Spleen (tissue), 11 donors: ENCODE measurements at regions not wholly inside any gene's neighbourhood (a gene's known extent, or its start where the extent isn't known, plus 50 kb on each side); places are given as distances from the start of the nearest gene placed in this dataset.

Source experiments
- DNase-seq: peaks from one replicate; pipeline ENCODE4 v3.0.0-alpha.2; 2020
- H3K27ac ChIP-seq, 8 donors: fragments of 200-600 bp; sonication (generic) in 7 of 8; 1 replicate in 4 of 8; 2 replicates in 4 of 8; pipeline versions ENCODE4 v1.5.0 to v1.8.0; 2016 to 2021; ENCODE audit warnings: inconsistent platforms in 4 of 8, mild to moderate bottlenecking in 4 of 8, moderate library complexity in 1 of 8
- H3K27me3 ChIP-seq, 7 donors: fragments of 200-600 bp; sonication (generic) in 6 of 7; replicated peaks in 1 of 7; 1 replicate in 4 of 7; 2 replicates in 3 of 7; pipeline versions ENCODE4 v1.5.0 to v1.8.0; 2016 to 2021; ENCODE audit warnings: inconsistent platforms in 3 of 7, mild to moderate bottlenecking in 1 of 7
- H3K36me3 ChIP-seq, 6 donors: fragments of 200-600 bp; sonication (generic) in 5 of 6; 1 replicate in 4 of 6; 2 replicates in 2 of 6; pipeline versions ENCODE4 v1.5.0 to v1.8.0; 2016 to 2021; ENCODE audit warnings: inconsistent platforms in 2 of 6
- H3K4me1 ChIP-seq, 6 donors: fragments of 200-600 bp; sonication (generic) in 5 of 6; 1 replicate in 3 of 6; 2 replicates in 3 of 6; pipeline versions ENCODE4 v1.5.0 to v1.8.0; 2016 to 2021; ENCODE audit warnings: inconsistent platforms in 3 of 6
- H3K4me3 ChIP-seq, 8 donors: fragments of 200-600 bp; sonication (generic) in 7 of 8; 1 replicate in 4 of 8; 2 replicates in 4 of 8; pipeline versions ENCODE4 v1.5.0 to v1.8.0; 2016 to 2021; ENCODE audit warnings: inconsistent platforms in 4 of 8, mild to moderate bottlenecking in 4 of 8, moderate library complexity in 2 of 8
- H3K9me3 ChIP-seq, 8 donors: fragments of 200-600 bp; sonication (generic) in 7 of 8; 1 replicate in 4 of 8; 2 replicates in 4 of 8; pipeline versions ENCODE4 v1.5.0 to v1.8.0; 2016 to 2021; ENCODE audit warnings: inconsistent platforms in 4 of 8
- POLR2A ChIP-seq, 3 donors: fragments of 450-650 bp; IDR thresholded peaks; one replicate each; pipeline ENCODE4 v1.5.1; 2017; ENCODE audit warnings: antibody characterized with exemption in 3 of 3, mild to moderate bottlenecking in 1 of 3
- POLR2AphosphoS5 ChIP-seq, 3 donors: sonication (generic); formaldehyde crosslinking; IDR thresholded peaks; one replicate each; pipeline ENCODE4 v1.5.1; 2017; ENCODE audit warnings: antibody characterized with exemption in 3 of 3
- WGBS, 5 donors: extraction: QIAGEN DNeasy Blood & Tissue Kit in 3 of 5; methylation state at CpG; one replicate each; pipeline versions ENCODE4 v1.1.5 to v1.1.7; 2013 to 2018; 5-methylcytosine and 5-hydroxymethylcytosine counted together
- intact Hi-C: fragments of 100-400 bp; cut with DNase I; formaldehyde crosslinking; loops from one replicate; pipeline ENCODE4 v1.15.0; 2023; ENCODE audit warnings: low total_unique reads
- TF ChIP-seq, protein P1 (sequence below), 11 experiments: fragments of 200-600 bp in 7 of 11; fragments of 450-650 bp in 4 of 11; sonication (generic) in 4 of 11; IDR thresholded peaks in 8 of 11; conservative IDR thresholded peaks in 3 of 11; 1 replicate in 7 of 11; 2 replicates in 4 of 11; pipeline versions ENCODE4 v1.4.0 to v1.8.0; 2016 to 2021; ENCODE audit warnings: antibody characterized with exemption in 11 of 11, inconsistent platforms in 4 of 11, mild to moderate bottlenecking in 1 of 11
- donor health status: healthy with polysubstance abuse.
- donor health status: DM: no; HTN: no; CAD: no; lungs with moderate emphysema.
- donor health status: DM: no; HTN: no; CAD: no.
- donor health status: Bipolar disorder and iron deficiency.
- donor health status: healthy.
- donor health status: DM: no; HTN: no; CAD: no.
- donor health status: DM: yes; HTN: yes; CAD: no.

DNA sequence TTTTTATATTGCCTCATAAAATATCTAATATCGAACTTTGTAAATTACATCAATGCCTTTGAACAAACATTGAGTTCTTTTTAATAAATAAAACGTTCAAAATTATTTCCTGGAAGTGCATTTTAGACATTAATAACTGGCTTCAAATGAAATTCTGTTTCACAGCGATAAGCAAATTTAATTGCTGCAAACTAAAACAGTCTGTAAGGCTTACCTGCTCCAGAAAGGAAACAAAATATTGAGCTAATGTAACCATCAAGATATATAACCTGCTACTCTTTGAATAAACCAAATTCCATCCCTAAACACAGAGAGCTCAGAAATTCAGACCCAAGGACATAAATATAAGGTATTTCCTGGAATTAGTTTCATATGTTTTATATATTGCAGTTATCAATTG lies 651.3 kb downstream of the MED13L start:
- peaks cover 0 to 26% (median 0%) of the 10 kb centered on the region in 7 donors for H3K27me3 ChIP-seq

DNA sequence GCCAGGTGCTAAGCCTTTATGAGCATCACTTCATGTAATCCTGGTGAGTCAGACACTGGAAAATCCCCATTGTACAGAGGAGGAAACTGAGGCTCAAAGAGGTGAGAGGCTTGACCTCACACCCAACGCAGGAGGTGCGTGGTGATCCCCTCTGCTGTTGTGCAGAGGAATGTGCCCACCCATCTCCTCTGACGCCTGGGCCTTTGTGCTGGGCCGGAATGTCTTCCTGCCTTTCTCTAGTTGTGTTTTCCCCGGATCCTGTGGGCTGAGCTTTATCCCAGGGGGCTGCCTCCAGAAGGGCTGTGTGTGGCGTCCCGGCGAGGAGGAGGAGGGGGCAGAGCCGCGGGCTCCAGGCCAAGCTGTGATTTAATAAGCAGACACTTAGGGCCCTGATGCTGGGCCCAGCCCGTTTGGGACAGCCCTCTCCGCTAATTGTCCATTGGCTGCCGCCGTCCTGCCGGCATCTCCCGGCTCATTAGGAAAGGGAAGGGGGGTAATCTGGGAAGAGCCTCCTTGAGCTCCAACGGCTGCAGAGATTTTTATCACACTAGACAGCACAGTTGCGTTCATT lies 653.6 kb downstream of the MED13L start:
- Histone ChIP-seq H3K4me1 (no peaks in the 10 kb centered on the region), H3K4me3 (no peak overlapping the region), H3K27me3 (peaks cover 0 to 26% (median 4%) of the 10 kb centered on the region in 7 donors), H3K27ac (no peak overlapping the region), H3K9me3 (peaks cover 0 to 14% (median 7%) of the 10 kb centered on the region in 8 donors), H3K36me3 (no peaks in the 10 kb centered on the region)
- no peak for TF ChIP-seq POLR2A (IDR thresholded peaks at IDR 0.05)
- TF ChIP-seq POLR2AphosphoS5 (IDR thresholded peaks at IDR 0.05) = no peak
- TF ChIP-seq, protein P1, sequence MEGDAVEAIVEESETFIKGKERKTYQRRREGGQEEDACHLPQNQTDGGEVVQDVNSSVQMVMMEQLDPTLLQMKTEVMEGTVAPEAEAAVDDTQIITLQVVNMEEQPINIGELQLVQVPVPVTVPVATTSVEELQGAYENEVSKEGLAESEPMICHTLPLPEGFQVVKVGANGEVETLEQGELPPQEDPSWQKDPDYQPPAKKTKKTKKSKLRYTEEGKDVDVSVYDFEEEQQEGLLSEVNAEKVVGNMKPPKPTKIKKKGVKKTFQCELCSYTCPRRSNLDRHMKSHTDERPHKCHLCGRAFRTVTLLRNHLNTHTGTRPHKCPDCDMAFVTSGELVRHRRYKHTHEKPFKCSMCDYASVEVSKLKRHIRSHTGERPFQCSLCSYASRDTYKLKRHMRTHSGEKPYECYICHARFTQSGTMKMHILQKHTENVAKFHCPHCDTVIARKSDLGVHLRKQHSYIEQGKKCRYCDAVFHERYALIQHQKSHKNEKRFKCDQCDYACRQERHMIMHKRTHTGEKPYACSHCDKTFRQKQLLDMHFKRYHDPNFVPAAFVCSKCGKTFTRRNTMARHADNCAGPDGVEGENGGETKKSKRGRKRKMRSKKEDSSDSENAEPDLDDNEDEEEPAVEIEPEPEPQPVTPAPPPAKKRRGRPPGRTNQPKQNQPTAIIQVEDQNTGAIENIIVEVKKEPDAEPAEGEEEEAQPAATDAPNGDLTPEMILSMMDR (IDR thresholded peaks at IDR 0.05 in 8 of 11, conservative IDR thresholded peaks at IDR 0.05 in 3 of 11) = no peak
- intact Hi-C loops = no loop called here
- 9 to 21% (median 11%) methylated on average over 18 of the region's 18 CpGs for WGBS, 5 donors
- DNase-seq = no peak

More for the DNA sequence above, 651.3 kb downstream of the MED13L start:
- Histone ChIP-seq H3K4me3 (no peak overlapping the region), H3K9me3 (peaks cover 0 to 17% (median 9%) of the 10 kb centered on the region in 8 donors), H3K4me1 (no peaks in the 10 kb centered on the region), H3K27ac (no peak overlapping the region), H3K36me3 (no peaks in the 10 kb centered on the region)
- no peak for DNase-seq
- WGBS, 5 donors = 76 to 86% (median 79%) methylated on average over 3 of the region's 3 CpGs
- no peak for TF ChIP-seq POLR2AphosphoS5 (IDR thresholded peaks at IDR 0.05)
- TF ChIP-seq, protein P1 (IDR thresholded peaks at IDR 0.05 in 8 of 11, conservative IDR thresholded peaks at IDR 0.05 in 3 of 11) = no peak
- TF ChIP-seq POLR2A (IDR thresholded peaks at IDR 0.05) = no peak
- intact Hi-C loops = no loop called here

DNA sequence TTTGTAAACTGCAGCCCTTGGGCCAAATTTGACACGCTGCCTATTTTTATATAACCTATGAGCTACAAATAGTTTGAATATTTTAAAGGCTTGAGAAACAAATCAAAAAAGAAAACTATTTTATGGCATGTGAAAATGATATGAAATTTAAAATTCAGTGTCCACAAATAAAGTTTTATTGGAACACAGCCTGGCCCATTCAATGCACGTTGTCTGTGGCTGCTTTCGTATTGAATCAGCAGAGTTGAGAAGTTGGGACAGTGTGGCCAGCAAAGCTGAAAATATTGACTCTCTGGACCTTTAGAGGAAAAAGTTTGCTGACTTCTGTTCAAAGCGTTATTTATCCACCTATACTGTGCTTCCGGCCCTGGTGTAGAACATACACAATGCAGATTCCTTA lies 654.2 kb downstream of the MED13L start:
- Histone ChIP-seq H3K36me3 (no peaks in the 10 kb centered on the region), H3K9me3 (peaks cover 0 to 14% (median 9%) of the 10 kb centered on the region in 8 donors), H3K4me1 (no peaks in the 10 kb centered on the region), H3K27ac (no peak overlapping the region), H3K27me3 (peaks cover 0 to 26% (median 4%) of the 10 kb centered on the region in 7 donors), H3K4me3 (no peak overlapping the region)
- intact Hi-C loops = no loop called here
- TF ChIP-seq, protein P1 (IDR thresholded peaks at IDR 0.05 in 8 of 11, conservative IDR thresholded peaks at IDR 0.05 in 3 of 11) = no peak
- TF ChIP-seq POLR2AphosphoS5 (IDR thresholded peaks at IDR 0.05) (no peak), POLR2A (IDR thresholded peaks at IDR 0.05) (no peak)
- 83 to 92% (median 88%) methylated on average over 5 of the region's 5 CpGs for WGBS, 5 donors
- no peak for DNase-seq

DNA sequence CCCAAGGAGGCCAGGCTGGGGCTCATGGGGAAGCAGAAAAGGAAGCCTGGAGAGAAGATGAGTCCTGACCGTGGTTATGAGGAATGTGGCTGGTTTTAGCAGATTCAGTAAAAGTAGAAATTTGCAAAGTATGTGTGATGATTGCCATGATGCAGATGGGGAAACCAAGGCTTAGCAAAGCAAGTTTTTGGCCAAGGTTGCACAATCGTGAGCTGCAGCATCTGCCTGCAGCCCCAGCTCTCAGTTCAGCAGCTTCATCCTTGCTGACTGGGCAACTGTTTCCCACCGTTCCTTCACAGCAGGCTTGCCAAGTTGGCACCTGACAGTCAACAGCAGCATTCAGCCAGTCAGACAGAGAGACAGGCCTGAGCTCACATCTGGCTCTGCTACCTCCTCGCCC lies 656.7 kb downstream of the MED13L start:
- no peak for TF ChIP-seq POLR2A (IDR thresholded peaks at IDR 0.05)
- Histone ChIP-seq H3K4me3 (no peak overlapping the region), H3K27me3 (peaks cover 0 to 26% (median 4%) of the 10 kb centered on the region in 7 donors), H3K9me3 (peaks cover 0 to 18% (median 11%) of the 10 kb centered on the region in 8 donors), H3K4me1 (no peaks in the 10 kb centered on the region), H3K27ac (no peak overlapping the region), H3K36me3 (no peaks in the 10 kb centered on the region)
- WGBS, 5 donors = 57 to 81% (median 72%) methylated on average over 4 of the region's 4 CpGs
- intact Hi-C loops = no loop called here
- DNase-seq = no peak
